Trophoblast cell (in vitro differentiated cells and primary cell): ENCODE measurements at regions not wholly inside any gene's neighbourhood (a gene's known extent, or its start where the extent isn't known, plus 50 kb on each side); places are given as distances from the start of the nearest gene placed in this dataset.

ENCODE experiments used
- DNase-seq, 2 donors: peaks; one replicate each; pipeline ENCODE4 v3.0.0-alpha.2; 2016
- H2AFZ ChIP-seq: 2 replicates; pipeline ENCODE4 v1.6.1; 2013; ENCODE audit warnings: low read length, moderate library complexity, mild to moderate bottlenecking; ENCODE audit not compliant: insufficient read depth, poor library complexity
- H2AK5ac ChIP-seq: 2 replicates; pipeline ENCODE4 v1.6.1; 2013; ENCODE audit warnings: mild to moderate bottlenecking, low read length
- H2BK120ac ChIP-seq: 2 replicates; pipeline ENCODE4 v1.6.1; 2013; ENCODE audit warnings: low read length, mild to moderate bottlenecking, moderate library complexity; ENCODE audit not compliant: insufficient read depth, poor library complexity
- H2BK12ac ChIP-seq: 2 replicates; pipeline ENCODE4 v1.6.1; 2013; ENCODE audit warnings: mild to moderate bottlenecking, low read length, moderate library complexity
- H2BK5ac ChIP-seq: 2 replicates; pipeline ENCODE4 v1.6.1; 2013; ENCODE audit warnings: low read length, low read depth, moderate library complexity, mild to moderate bottlenecking; ENCODE audit not compliant: poor library complexity
- H3K14ac ChIP-seq: 2 replicates; pipeline ENCODE4 v1.6.1; 2013; ENCODE audit warnings: mild to moderate bottlenecking, low read length
- H3K18ac ChIP-seq: 2 replicates; pipeline ENCODE4 v1.6.1; 2013; ENCODE audit warnings: mild to moderate bottlenecking, low read length
- H3K23ac ChIP-seq: 2 replicates; pipeline ENCODE4 v1.6.1; 2013; ENCODE audit warnings: low read length
- H3K27ac ChIP-seq: 2 replicates; pipeline ENCODE4 v1.5.1; 2013; ENCODE audit warnings: low read depth, mild to moderate bottlenecking, inconsistent platforms, low read length, moderate library complexity
- H3K27me3 ChIP-seq: 2 replicates; pipeline ENCODE4 v1.6.1; 2013; ENCODE audit warnings: inconsistent platforms, mild to moderate bottlenecking, low read length, moderate library complexity; ENCODE audit not compliant: insufficient read depth
- H3K36me3 ChIP-seq, 2 experiments: 1 replicate in 1 of 2; 2 replicates in 1 of 2; pipeline ENCODE4 v1.6.1; 2013; ENCODE audit warnings: low read length in 2 of 2, mild to moderate bottlenecking in 2 of 2, moderate library complexity in 1 of 2; ENCODE audit not compliant: insufficient read depth in 2 of 2, control insufficient read depth in 1 of 2
- H3K4ac ChIP-seq: 2 replicates; pipeline ENCODE4 v1.6.1; 2013; ENCODE audit warnings: low read depth, mild to moderate bottlenecking, low read length, moderate library complexity
- H3K4me1 ChIP-seq, 2 experiments: 1 replicate in 1 of 2; 2 replicates in 1 of 2; pipeline ENCODE4 v1.6.1; 2013; ENCODE audit warnings: low read length in 2 of 2, mild to moderate bottlenecking in 2 of 2, moderate library complexity in 1 of 2; ENCODE audit not compliant: insufficient read depth in 2 of 2, control insufficient read depth in 1 of 2
- H3K4me2 ChIP-seq: 2 replicates; pipeline ENCODE4 v1.6.1; 2013; ENCODE audit warnings: inconsistent platforms, mild to moderate bottlenecking, low read length, moderate library complexity
- H3K4me3 ChIP-seq: 2 replicates; pipeline ENCODE4 v1.5.1; 2013; ENCODE audit warnings: mild to moderate bottlenecking, low read depth, low read length, inconsistent platforms
- H3K79me1 ChIP-seq: one replicate; pipeline ENCODE4 v1.6.1; 2013; ENCODE audit warnings: low read length
- H3K79me2 ChIP-seq: 2 replicates; pipeline ENCODE4 v1.6.1; 2013; ENCODE audit warnings: low read length, mild to moderate bottlenecking; ENCODE audit not compliant: control insufficient read depth, insufficient read depth, poor library complexity
- H3K9ac ChIP-seq: 2 replicates; pipeline ENCODE4 v1.6.1; 2013; ENCODE audit warnings: mild to moderate bottlenecking, low read length
- H3K9me3 ChIP-seq: 2 replicates; pipeline ENCODE4 v1.6.1; 2013; ENCODE audit warnings: low read depth, mild to moderate bottlenecking, control low read depth, inconsistent platforms, low read length; ENCODE audit not compliant: insufficient read depth
- H4K12ac ChIP-seq: 2 replicates; pipeline ENCODE4 v1.6.1; 2013; ENCODE audit warnings: low read depth, mild to moderate bottlenecking, low read length, moderate library complexity
- H4K8ac ChIP-seq: 2 replicates; pipeline ENCODE4 v1.6.1; 2013; ENCODE audit warnings: low read depth, mild to moderate bottlenecking, low read length, moderate library complexity
- H4K91ac ChIP-seq: one replicate; pipeline ENCODE4 v1.6.1; 2013; ENCODE audit warnings: low read depth, mild to moderate bottlenecking, low read length, moderate library complexity
- WGBS: extraction: QIAGEN DNeasy Blood & Tissue Kit; methylation state at CpG from one replicate; pipeline ENCODE4 v1.1.7; 2013; ENCODE audit warnings: missing lambda C conversion rate; ENCODE audit not compliant: insufficient read length, insufficient coverage; ENCODE audit errors: extremely low coverage; 5-methylcytosine and 5-hydroxymethylcytosine counted together

- Histone ChIP-seq H3K27me3 (no peaks in the 10 kb centered on the region), H4K91ac (no peak overlapping the region), H3K36me3 (no peaks in the 10 kb centered on the region), H3K18ac (no peak overlapping the region), H3K4ac (no peak overlapping the region), H3K27ac (no peak overlapping the region), H2BK5ac (no peak overlapping the region), H2AFZ (no peak overlapping the region), H4K8ac (no peak overlapping the region), H2BK120ac (no peak overlapping the region), H3K9ac (no peak overlapping the region), H2BK12ac (no peak overlapping the region), H3K4me1 (no peaks in the 10 kb centered on the region), H2AK5ac (no peak overlapping the region), H3K14ac (no peak overlapping the region), H4K12ac (no peak overlapping the region), H3K23ac (no peak overlapping the region), H3K4me2 (no peak overlapping the region), H3K9me3 (no peaks in the 10 kb centered on the region), H3K79me2 (no peaks in the 10 kb centered on the region), H3K4me3 (no peak overlapping the region), H3K79me1 (no peaks in the 10 kb centered on the region)
- no peak for DNase-seq
Observed at GRCh38 chr16:63883091-63883490, 1238.8 kb downstream of the CDH11 start.

DNA sequence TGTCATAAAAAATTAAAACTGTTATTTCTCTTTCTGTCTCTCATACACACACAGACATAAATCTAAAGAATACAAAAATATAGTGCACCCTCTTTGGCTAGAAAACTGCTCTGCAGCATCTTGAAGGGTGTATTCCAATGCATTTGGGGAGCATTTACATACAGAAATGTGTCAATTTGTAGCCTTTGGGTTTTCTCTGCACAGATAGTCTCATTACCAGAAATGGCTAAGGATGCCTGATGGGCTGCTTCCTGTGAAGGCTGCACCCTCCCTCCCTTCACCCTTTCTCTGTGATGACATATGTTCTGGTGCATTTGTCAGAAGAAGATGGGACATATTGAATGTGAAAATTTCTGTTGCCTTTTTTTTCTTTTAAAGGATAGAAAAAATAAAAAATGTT lies 1239.3 kb downstream of the CDH11 start:
- Histone ChIP-seq H3K79me2 (no peaks in the 10 kb centered on the region), H3K23ac (no peak overlapping the region), H3K4me2 (no peak overlapping the region), H3K27ac (no peak overlapping the region), H2AFZ (no peak overlapping the region), H4K8ac (no peak overlapping the region), H3K4me3 (no peak overlapping the region), H4K12ac (no peak overlapping the region), H3K36me3 (no peaks in the 10 kb centered on the region), H3K4ac (no peak overlapping the region), H2BK5ac (no peak overlapping the region), H2AK5ac (no peak overlapping the region), H3K79me1 (no peaks in the 10 kb centered on the region), H3K4me1 (no peaks in the 10 kb centered on the region), H3K27me3 (no peaks in the 10 kb centered on the region), H3K9me3 (no peaks in the 10 kb centered on the region), H3K9ac (no peak overlapping the region), H2BK12ac (no peak overlapping the region), H2BK120ac (no peak overlapping the region), H3K14ac (no peak overlapping the region), H3K18ac (no peak overlapping the region), H4K91ac (no peak overlapping the region)
- DNase-seq = no peak

DNA sequence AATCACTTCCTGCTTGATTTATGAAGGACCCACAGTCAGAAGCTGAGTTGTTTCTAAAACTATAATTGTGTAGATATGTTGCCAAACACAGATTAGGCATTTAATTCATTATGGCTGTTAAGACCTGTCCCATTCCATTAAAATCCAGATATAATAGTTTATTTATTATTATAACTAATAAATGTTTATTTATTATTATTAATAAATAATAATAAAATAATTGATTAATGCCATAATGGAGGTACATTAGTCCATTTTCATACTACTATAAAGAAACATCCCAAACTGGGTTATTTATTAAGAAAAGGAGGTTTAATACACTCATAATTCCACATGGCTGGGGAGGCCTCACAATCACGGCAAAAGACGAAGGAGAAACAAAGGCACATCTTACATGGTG lies 1240.9 kb downstream of the CDH11 start:
- H2BK120ac ChIP-seq = no peak overlapping the region
- no peak overlapping the region for H2AK5ac ChIP-seq
- H2BK5ac ChIP-seq = no peak overlapping the region
- H3K4me2 ChIP-seq = no peak overlapping the region
- no peak overlapping the region for H3K18ac ChIP-seq
- no peak overlapping the region for H2BK12ac ChIP-seq
- no peak overlapping the region for H3K23ac ChIP-seq
- H3K14ac ChIP-seq = no peak overlapping the region
- H3K36me3 ChIP-seq = no peaks in the 10 kb centered on the region
- no peaks in the 10 kb centered on the region for H3K79me1 ChIP-seq
- no peak for DNase-seq
- H4K8ac ChIP-seq = no peak overlapping the region
- H3K27me3 ChIP-seq = no peaks in the 10 kb centered on the region
- H4K12ac ChIP-seq = no peak overlapping the region
- no peaks in the 10 kb centered on the region for H3K9me3 ChIP-seq
- no peak overlapping the region for H3K27ac ChIP-seq
- no peak overlapping the region for H3K4me3 ChIP-seq
- H3K4ac ChIP-seq = no peak overlapping the region
- no peak overlapping the region for H2AFZ ChIP-seq
- no peaks in the 10 kb centered on the region for H3K79me2 ChIP-seq
- H3K4me1 ChIP-seq = no peaks in the 10 kb centered on the region
- WGBS = no CpG with 5 or more reads among the region's 2 CpGs
- no peak overlapping the region for H3K9ac ChIP-seq
- no peak overlapping the region for H4K91ac ChIP-seq

GRCh38 chr16:63877401-63877800 lies 1244.5 kb downstream of the CDH11 start:
- no peak overlapping the region for H3K4me3 ChIP-seq
- H2BK120ac ChIP-seq = no peak overlapping the region
- no peak overlapping the region for H3K4ac ChIP-seq
- H3K79me2 ChIP-seq = no peaks in the 10 kb centered on the region
- H3K18ac ChIP-seq = no peak overlapping the region
- H4K12ac ChIP-seq = no peak overlapping the region
- no peak for DNase-seq
- H2AFZ ChIP-seq = no peak overlapping the region
- H3K9ac ChIP-seq = no peak overlapping the region
- H4K8ac ChIP-seq = no peak overlapping the region
- H3K4me1 ChIP-seq = no peaks in the 10 kb centered on the region
- no peaks in the 10 kb centered on the region for H3K9me3 ChIP-seq
- H3K79me1 ChIP-seq = no peaks in the 10 kb centered on the region
- WGBS = no CpG with 5 or more reads among the region's 3 CpGs
- H3K14ac ChIP-seq = no peak overlapping the region
- no peak overlapping the region for H3K27ac ChIP-seq
- no peak overlapping the region for H2AK5ac ChIP-seq
- no peak overlapping the region for H2BK5ac ChIP-seq
- no peak overlapping the region for H3K23ac ChIP-seq
- no peaks in the 10 kb centered on the region for H3K27me3 ChIP-seq
- no peak overlapping the region for H4K91ac ChIP-seq
- H3K4me2 ChIP-seq = no peak overlapping the region
- no peak overlapping the region for H2BK12ac ChIP-seq
- H3K36me3 ChIP-seq = no peaks in the 10 kb centered on the region

DNA sequence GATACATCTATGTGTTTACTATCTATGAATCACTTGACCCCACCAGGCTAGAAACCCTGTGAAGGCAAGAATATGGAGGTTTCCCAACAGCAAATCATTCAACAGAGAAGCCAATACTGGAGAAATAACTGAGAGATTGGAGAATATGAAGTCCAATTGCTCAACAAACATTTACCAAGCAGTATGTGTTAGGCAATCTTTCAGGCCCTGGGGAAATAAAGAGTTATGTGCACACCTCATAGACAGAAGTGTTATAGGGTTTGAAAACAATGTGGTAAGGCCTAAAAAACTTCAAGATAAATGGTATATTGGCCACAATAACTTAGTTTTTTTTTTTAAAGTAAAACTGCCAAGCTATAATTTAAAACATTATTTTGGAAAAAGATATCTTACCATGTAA lies 1245.8 kb downstream of the CDH11 start:
- no peak overlapping the region for H2AFZ ChIP-seq
- H3K36me3 ChIP-seq = no peaks in the 10 kb centered on the region
- H3K27me3 ChIP-seq = no peaks in the 10 kb centered on the region
- no peaks in the 10 kb centered on the region for H3K9me3 ChIP-seq
- no peak overlapping the region for H2BK12ac ChIP-seq
- H3K4me2 ChIP-seq = no peak overlapping the region
- no peaks in the 10 kb centered on the region for H3K79me2 ChIP-seq
- no peak overlapping the region for H2AK5ac ChIP-seq
- no peak overlapping the region for H4K91ac ChIP-seq
- H3K9ac ChIP-seq = no peak overlapping the region
- H2BK120ac ChIP-seq = no peak overlapping the region
- H3K14ac ChIP-seq = no peak overlapping the region
- no peaks in the 10 kb centered on the region for H3K79me1 ChIP-seq
- H3K27ac ChIP-seq = no peak overlapping the region
- H3K18ac ChIP-seq = no peak overlapping the region
- peak in 1 of 2 donors; percentile 29 for DNase-seq
- no peak overlapping the region for H4K8ac ChIP-seq
- no peak overlapping the region for H3K23ac ChIP-seq
- H2BK5ac ChIP-seq = no peak overlapping the region
- H3K4ac ChIP-seq = no peak overlapping the region
- no peaks in the 10 kb centered on the region for H3K4me1 ChIP-seq
- H4K12ac ChIP-seq = no peak overlapping the region
- no peak overlapping the region for H3K4me3 ChIP-seq
